H9 (cell line): ENCODE measurements at regions not wholly inside any gene's neighbourhood (a gene's known extent, or its start where the extent isn't known, plus 50 kb on each side); places are given as distances from the start of the nearest gene placed in this dataset.

Experiments used
- DNase-seq: peaks from one replicate; pipeline ENCODE4 v3.0.0-alpha.2; 2017
- H2AFZ ChIP-seq: one replicate; pipeline ENCODE4 v1.6.1; 2013; ENCODE audit warnings: mild to moderate bottlenecking, low read length, control low read depth, moderate library complexity
- H2AK5ac ChIP-seq: 2 replicates; pipeline ENCODE4 v1.6.1; 2013; ENCODE audit warnings: low read length, control low read depth, mixed read lengths; ENCODE audit not compliant: insufficient read length
- H2BK120ac ChIP-seq: one replicate; pipeline ENCODE4 v1.6.1; 2013; ENCODE audit warnings: low read depth, mild to moderate bottlenecking, low read length, control low read depth, inconsistent platforms; ENCODE audit not compliant: poor library complexity, severe bottlenecking
- H2BK12ac ChIP-seq: 2 replicates; pipeline ENCODE4 v1.6.1; 2013; ENCODE audit warnings: low read length, control low read depth, mixed read lengths, low read depth; ENCODE audit not compliant: insufficient read length
- H2BK15ac ChIP-seq: 2 replicates; pipeline ENCODE4 v1.6.1; 2013; ENCODE audit warnings: low read depth, low read length, control low read depth
- H2BK20ac ChIP-seq: one replicate; pipeline ENCODE4 v1.6.1; 2013; ENCODE audit warnings: low read depth, mild to moderate bottlenecking, low read length, control low read depth, inconsistent platforms; ENCODE audit not compliant: poor library complexity, severe bottlenecking
- H2BK5ac ChIP-seq: 2 replicates; pipeline ENCODE4 v1.6.1; 2013; ENCODE audit warnings: low read length, control low read depth, mixed read lengths; ENCODE audit not compliant: insufficient read length
- H3K14ac ChIP-seq: 2 replicates; pipeline ENCODE4 v1.6.1; 2013; ENCODE audit warnings: low read length, control low read depth; ENCODE audit not compliant: insufficient read depth
- H3K18ac ChIP-seq: 2 replicates; pipeline ENCODE4 v1.6.1; 2013; ENCODE audit warnings: low read depth, mild to moderate bottlenecking, mixed read lengths, low read length, control low read depth; ENCODE audit not compliant: insufficient read length
- H3K23ac ChIP-seq: 2 replicates; pipeline ENCODE4 v1.6.1; 2013; ENCODE audit warnings: low read length, control low read depth, mixed read lengths, low read depth; ENCODE audit not compliant: insufficient read length
- H3K23me2 ChIP-seq: 2 replicates; pipeline ENCODE4 v1.6.1; 2013; ENCODE audit warnings: low read depth, mild to moderate bottlenecking, mixed read lengths, low read length, control low read depth; ENCODE audit not compliant: insufficient read length, poor library complexity, severe bottlenecking
- H3K27ac ChIP-seq: 2 replicates; pipeline ENCODE4 v1.5.1; 2013; ENCODE audit warnings: low read length, control low read depth, mixed read lengths, low read depth; ENCODE audit not compliant: insufficient read length
- H3K27me3 ChIP-seq: 2 replicates; pipeline ENCODE4 v1.6.1; 2013; ENCODE audit warnings: low read length, control low read depth, inconsistent platforms; ENCODE audit not compliant: insufficient read depth
- H3K4ac ChIP-seq: 2 replicates; pipeline ENCODE4 v1.6.1; 2013; ENCODE audit warnings: low read depth, mild to moderate bottlenecking, control low read depth, inconsistent platforms, low read length, moderate library complexity
- H3K4me1 ChIP-seq: 2 replicates; pipeline ENCODE4 v1.6.1; 2013; ENCODE audit warnings: low read length, control low read depth, inconsistent platforms; ENCODE audit not compliant: insufficient read depth
- H3K4me2 ChIP-seq: 2 replicates; pipeline ENCODE4 v1.6.1; 2013; ENCODE audit warnings: low read length, control low read depth, mixed read lengths; ENCODE audit not compliant: insufficient read length, insufficient read depth
- H3K56ac ChIP-seq: 2 replicates; pipeline ENCODE4 v1.6.1; 2013; ENCODE audit warnings: low read depth, mild to moderate bottlenecking, mixed read lengths, low read length, control low read depth; ENCODE audit not compliant: insufficient read length
- H3K79me1 ChIP-seq: 2 replicates; pipeline ENCODE4 v1.6.1; 2013; ENCODE audit warnings: low read depth, mild to moderate bottlenecking, moderate library complexity, low read length, control low read depth, inconsistent platforms; ENCODE audit not compliant: insufficient read depth, poor library complexity, severe bottlenecking
- H3K79me2 ChIP-seq: 2 replicates; pipeline ENCODE4 v1.6.1; 2013; ENCODE audit warnings: low read length, control low read depth, inconsistent platforms; ENCODE audit not compliant: insufficient read depth
- H3K9ac ChIP-seq: 2 replicates; pipeline ENCODE4 v1.6.1; 2013; ENCODE audit warnings: low read length, control low read depth, mixed read lengths; ENCODE audit not compliant: insufficient read length; ENCODE audit errors: extremely low read depth
- H3K9me3 ChIP-seq: one replicate; pipeline ENCODE4 v1.6.1; 2013; ENCODE audit warnings: low read depth, low read length, inconsistent platforms; ENCODE audit not compliant: control insufficient read depth
- H3T11ph ChIP-seq: one replicate; pipeline ENCODE4 v1.6.1; 2013; ENCODE audit warnings: mild to moderate bottlenecking, low read length, control low read depth, inconsistent platforms
- H4K20me1 ChIP-seq: one replicate; pipeline ENCODE4 v1.6.1; 2013; ENCODE audit not compliant: control insufficient read depth, insufficient read length, insufficient read depth
- H4K5ac ChIP-seq: 2 replicates; pipeline ENCODE4 v1.6.1; 2013; ENCODE audit warnings: low read depth, mild to moderate bottlenecking, mixed read lengths, low read length, control low read depth; ENCODE audit not compliant: insufficient read length
- H4K8ac ChIP-seq: replicated peaks from 2 replicates; pipeline ENCODE4 v1.6.1; 2013; ENCODE audit warnings: low read length, control low read depth, mixed read lengths, low read depth; ENCODE audit not compliant: insufficient read length
- H4K91ac ChIP-seq: 2 replicates; pipeline ENCODE4 v1.6.1; 2013; ENCODE audit warnings: low read depth, mild to moderate bottlenecking, moderate library complexity, mixed read lengths, low read length, control low read depth; ENCODE audit not compliant: insufficient read length
- H3K27ac Mint-ChIP-seq, 3 experiments: 2 replicates in 2 of 3; 3 replicates in 1 of 3; pipeline ENCODE4 v1.8.0; 2020 to 2021; ENCODE audit warnings: mixed read lengths in 3 of 3, mild to moderate bottlenecking in 1 of 3, moderate library complexity in 1 of 3
- H3K27me3 Mint-ChIP-seq: 2 replicates; pipeline ENCODE4 v1.8.0; 2021; ENCODE audit warnings: low read depth, mild to moderate bottlenecking, moderate library complexity, mixed read lengths
- H3K36me3 Mint-ChIP-seq, 3 experiments: 2 replicates in 2 of 3; 3 replicates in 1 of 3; pipeline ENCODE4 v1.8.0; 2020 to 2021; ENCODE audit warnings: low read depth in 3 of 3, mixed read lengths in 3 of 3; ENCODE audit not compliant: insufficient read depth in 1 of 3
- H3K4me1 Mint-ChIP-seq, 2 experiments: 2 replicates each; pipeline ENCODE4 v1.8.0; 2020; ENCODE audit warnings: mixed read lengths in 2 of 2
- H3K4me3 Mint-ChIP-seq, 2 experiments: 2 replicates in 1 of 2; 3 replicates in 1 of 2; pipeline ENCODE4 v1.8.0; 2020 to 2021; ENCODE audit warnings: mild to moderate bottlenecking in 2 of 2, mixed read lengths in 2 of 2, moderate library complexity in 1 of 2
- H3K9me3 Mint-ChIP-seq, 2 experiments: 2 replicates in 1 of 2; 3 replicates in 1 of 2; pipeline ENCODE4 v1.8.0; 2020; ENCODE audit warnings: mild to moderate bottlenecking in 2 of 2, mixed read lengths in 2 of 2, moderate library complexity in 1 of 2
- CTCF ChIP-seq: fragments of 200-600 bp; sonication (generic); conservative IDR thresholded peaks from 3 replicates; pipeline ENCODE4 v1.8.0; 2021; ENCODE audit warnings: antibody characterized with exemption, mild to moderate bottlenecking
- WGBS: extraction: QIAGEN DNeasy Blood & Tissue Kit; methylation state at CpG from one replicate; pipeline ENCODE4 v1.1.7; 2013; ENCODE audit warnings: missing lambda C conversion rate, low lambda C conversion rate, mixed read lengths; ENCODE audit not compliant: insufficient read length; ENCODE audit errors: extremely low coverage; 5-methylcytosine and 5-hydroxymethylcytosine counted together

- Histone ChIP-seq H2BK120ac (no peak overlapping the region), H2BK5ac (no peak overlapping the region), H4K8ac (no peak overlapping the region), H3K4ac (no peak overlapping the region), H3K27me3 (no peaks in the 10 kb centered on the region), H4K5ac (no peak overlapping the region), H2AK5ac (no peak overlapping the region), H2BK12ac (no peak overlapping the region), H3K14ac (no peak overlapping the region), H3K79me1 (no peaks in the 10 kb centered on the region), H3K23ac (no peak overlapping the region), H3K79me2 (no peaks in the 10 kb centered on the region), H3K56ac (no peak overlapping the region), H2BK20ac (no peak overlapping the region), H3K18ac (no peak overlapping the region), H3K4me2 (no peak overlapping the region), H4K20me1 (no peaks in the 10 kb centered on the region), H3K27ac (no peak overlapping the region), H2AFZ (no peak overlapping the region), H3T11ph (no peak overlapping the region), H3K9ac (no peak overlapping the region), H3K4me1 (no peaks in the 10 kb centered on the region), H3K9me3 (no peaks in the 10 kb centered on the region), H2BK15ac (no peak overlapping the region), H4K91ac (no peak overlapping the region), H3K23me2 (no peaks in the 10 kb centered on the region)
- Mint-ChIP-seq H3K27ac (no peak overlapping the region), H3K4me1 (no peaks in the 10 kb centered on the region), H3K9me3 (peaks cover 0 to 4% of the 10 kb centered on the region in 2 experiments; a peak in 1 of 5 replicates), H3K36me3 (no peaks in the 10 kb centered on the region; a peak in 1 of 7 replicates), H3K4me3 (no peak overlapping the region), H3K27me3 (no peaks in the 10 kb centered on the region)
- no CpG with 5 or more reads among the region's 1 CpG for WGBS
- no peak for DNase-seq
- no peak for TF ChIP-seq CTCF
Observed at GRCh38 chr9:103430469-103430868, 435.3 kb downstream of the CYLC2 start.
